Liver (tissue), 8 donors: ENCODE measurements at regions not wholly inside any gene's neighbourhood (a gene's known extent, or its start where the extent isn't known, plus 50 kb on each side); places are given as distances from the start of the nearest gene placed in this dataset.

Experiments used
- DNase-seq: peaks from one replicate; pipeline ENCODE4 v3.0.0-alpha.2; 2017; ENCODE audit warnings: low spot score
- H3K27ac ChIP-seq, 2 donors: one replicate each; pipeline ENCODE4 v1.7.0; 2013; ENCODE audit warnings: inconsistent platforms in 2 of 2, low read length in 2 of 2, control low read depth in 1 of 2, low read depth in 1 of 2, mild to moderate bottlenecking in 1 of 2
- H3K27me3 ChIP-seq, 4 donors: one replicate each; pipeline versions ENCODE4 v1.6.1 to v1.7.0; 2013; ENCODE audit warnings: low read length in 3 of 4, inconsistent platforms in 1 of 4, mild to moderate bottlenecking in 1 of 4, moderate library complexity in 1 of 4; ENCODE audit not compliant: control insufficient read depth in 4 of 4, insufficient read depth in 4 of 4
- H3K36me3 ChIP-seq, 4 donors: one replicate each; pipeline versions ENCODE4 v1.6.1 to v1.7.0; 2013; ENCODE audit warnings: low read length in 3 of 4, mild to moderate bottlenecking in 3 of 4, low read depth in 1 of 4, moderate library complexity in 1 of 4; ENCODE audit not compliant: control insufficient read depth in 4 of 4, insufficient read depth in 3 of 4
- H3K4me1 ChIP-seq, 4 donors: one replicate each; pipeline versions ENCODE4 v1.6.1 to v1.7.0; 2013; ENCODE audit warnings: low read length in 3 of 4, mild to moderate bottlenecking in 3 of 4, moderate library complexity in 1 of 4; ENCODE audit not compliant: control insufficient read depth in 4 of 4, insufficient read depth in 4 of 4
- H3K4me3 ChIP-seq, 3 donors: one replicate each; pipeline versions ENCODE4 v1.6.1 to v1.7.0; 2013; ENCODE audit warnings: low read length in 3 of 3, control low read depth in 1 of 3, low read depth in 1 of 3, mild to moderate bottlenecking in 1 of 3
- H3K9ac ChIP-seq, 2 donors: one replicate each; pipeline ENCODE4 v1.7.0; 2013; ENCODE audit warnings: low read length in 2 of 2, mild to moderate bottlenecking in 2 of 2, moderate library complexity in 2 of 2, control low read depth in 1 of 2, low read depth in 1 of 2
- H3K9me3 ChIP-seq, 4 donors: one replicate each; pipeline versions ENCODE4 v1.6.1 to v1.7.0; 2013; ENCODE audit warnings: low read length in 3 of 4; ENCODE audit not compliant: control insufficient read depth in 4 of 4
- CTCF ChIP-seq: fragments of 150-350 bp; IDR thresholded peaks from 2 replicates; pipeline ENCODE4 v1.5.1; 2017; ENCODE audit warnings: improper control_type of control experiment, low read depth, low read length; ENCODE audit not compliant: missing input control
- FOXA1 ChIP-seq: IDR thresholded peaks from 2 replicates; pipeline ENCODE4 v1.6.1; 2016; ENCODE audit warnings: antibody characterized with exemption
- FOXA2 ChIP-seq: IDR thresholded peaks from 2 replicates; pipeline ENCODE4 v1.6.1; 2016; ENCODE audit warnings: antibody characterized with exemption
- HNF4A ChIP-seq, 2 donors: conservative IDR thresholded peaks; 2 replicates each; pipeline ENCODE4 v1.6.1; 2016; ENCODE audit warnings: antibody characterized with exemption in 2 of 2, mild to moderate bottlenecking in 2 of 2
- HNF4G ChIP-seq: IDR thresholded peaks from 2 replicates; pipeline ENCODE4 v1.6.1; 2016; ENCODE audit warnings: antibody characterized with exemption
- NR2F2 ChIP-seq: IDR thresholded peaks from 2 replicates; pipeline ENCODE4 v1.6.1; 2016; ENCODE audit warnings: antibody characterized with exemption
- RAD21 ChIP-seq, 2 donors: IDR thresholded peaks; 2 replicates each; pipeline ENCODE4 v1.6.1; 2016; ENCODE audit warnings: antibody characterized with exemption in 2 of 2, mild to moderate bottlenecking in 2 of 2
- REST ChIP-seq: IDR thresholded peaks from 2 replicates; pipeline ENCODE4 v1.6.1; 2016; ENCODE audit warnings: antibody characterized with exemption, mild to moderate bottlenecking
- RXRA ChIP-seq, 2 donors: IDR thresholded peaks; 2 replicates each; pipeline ENCODE4 v1.6.1; 2017 to 2018; ENCODE audit warnings: antibody characterized with exemption in 2 of 2, mild to moderate bottlenecking in 1 of 2
- SP1 ChIP-seq: IDR thresholded peaks from 2 replicates; pipeline ENCODE4 v1.6.1; 2018; ENCODE audit warnings: antibody characterized with exemption, mild to moderate bottlenecking
- TAF1 ChIP-seq: conservative IDR thresholded peaks from 2 replicates; pipeline ENCODE4 v1.6.1; 2016; ENCODE audit warnings: antibody characterized with exemption, mild to moderate bottlenecking
- YY1 ChIP-seq: IDR thresholded peaks from 2 replicates; pipeline ENCODE4 v1.6.1; 2016; ENCODE audit warnings: antibody characterized with exemption, mild to moderate bottlenecking
- WGBS: extraction: QIAGEN DNeasy Blood & Tissue Kit; methylation state at CpG from one replicate; pipeline ENCODE4 v1.1.7; 2013; 5-methylcytosine and 5-hydroxymethylcytosine counted together
- TF ChIP-seq, protein P1 (sequence below): IDR thresholded peaks from 2 replicates; pipeline ENCODE4 v1.6.1; 2016; ENCODE audit warnings: antibody characterized with exemption
- TF ChIP-seq, protein P2 (sequence below): IDR thresholded peaks from 2 replicates; pipeline ENCODE4 v1.6.1; 2016; ENCODE audit warnings: antibody characterized with exemption
- TF ChIP-seq, protein P3 (sequence below): IDR thresholded peaks from 2 replicates; pipeline ENCODE4 v1.6.1; 2016; ENCODE audit warnings: antibody characterized with exemption
- donor health status: healthy.
- donor health status: healthy.
- donor health status: healthy.
- donor health status: healthy.
- donor health status: healthy.

GRCh38 chr3:29185706-29186105 is 95.2 kb upstream of the RBMS3 start:
- H3K9ac ChIP-seq: no peak overlapping the region
- H3K27ac ChIP-seq: no peak overlapping the region
- TF ChIP-seq FOXA1: no peak
- TF ChIP-seq YY1: no peak
- TF ChIP-seq, protein P1, sequence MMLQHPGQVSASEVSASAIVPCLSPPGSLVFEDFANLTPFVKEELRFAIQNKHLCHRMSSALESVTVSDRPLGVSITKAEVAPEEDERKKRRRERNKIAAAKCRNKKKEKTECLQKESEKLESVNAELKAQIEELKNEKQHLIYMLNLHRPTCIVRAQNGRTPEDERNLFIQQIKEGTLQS: no peak
- no peak for TF ChIP-seq TAF1
- TF ChIP-seq HNF4G: no peak
- H3K36me3 ChIP-seq: no peaks in the 10 kb centered on the region
- H3K9me3 ChIP-seq: no peaks in the 10 kb centered on the region
- H3K4me3 ChIP-seq: no peak overlapping the region
- H3K27me3 ChIP-seq: no peaks in the 10 kb centered on the region
- no peaks in the 10 kb centered on the region for H3K4me1 ChIP-seq
- 89% methylated on average over 1 of the region's 1 CpG for WGBS
- no peak for DNase-seq

DNA sequence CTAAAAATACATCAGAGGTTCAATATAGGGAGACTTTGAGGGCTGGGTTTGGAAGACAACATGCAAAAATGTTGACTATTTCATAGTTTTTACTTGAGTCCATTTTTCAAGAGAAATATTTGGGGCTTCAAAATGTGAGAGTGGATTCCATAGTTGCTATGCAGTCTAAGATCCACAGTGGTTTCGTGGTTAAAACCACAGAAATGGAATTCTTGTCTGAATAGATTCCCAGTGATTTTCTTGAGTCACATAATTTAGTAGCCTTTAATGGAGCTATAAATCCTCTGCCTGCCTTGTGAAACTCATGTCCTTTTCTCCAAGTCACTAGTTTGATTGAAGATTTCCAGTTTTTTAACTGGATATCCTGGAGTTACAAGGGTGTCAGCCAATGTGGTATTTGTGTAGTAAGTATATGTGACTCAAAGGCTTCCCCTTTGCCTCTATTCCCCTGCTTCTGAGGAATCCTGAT is 94.7 kb upstream of the RBMS3 start:
- TF ChIP-seq CTCF (no peak), HNF4A (conservative IDR thresholded peaks at IDR 0.05) (no peak), SP1 (no peak), REST (no peak), TAF1 (no peak), YY1 (no peak), FOXA2 (no peak), FOXA1 (no peak), HNF4G (no peak), RAD21 (IDR thresholded peaks at IDR 0.05) (no peak), NR2F2 (no peak), RXRA (IDR thresholded peaks at IDR 0.05) (no peak)
- TF ChIP-seq, protein P2, sequence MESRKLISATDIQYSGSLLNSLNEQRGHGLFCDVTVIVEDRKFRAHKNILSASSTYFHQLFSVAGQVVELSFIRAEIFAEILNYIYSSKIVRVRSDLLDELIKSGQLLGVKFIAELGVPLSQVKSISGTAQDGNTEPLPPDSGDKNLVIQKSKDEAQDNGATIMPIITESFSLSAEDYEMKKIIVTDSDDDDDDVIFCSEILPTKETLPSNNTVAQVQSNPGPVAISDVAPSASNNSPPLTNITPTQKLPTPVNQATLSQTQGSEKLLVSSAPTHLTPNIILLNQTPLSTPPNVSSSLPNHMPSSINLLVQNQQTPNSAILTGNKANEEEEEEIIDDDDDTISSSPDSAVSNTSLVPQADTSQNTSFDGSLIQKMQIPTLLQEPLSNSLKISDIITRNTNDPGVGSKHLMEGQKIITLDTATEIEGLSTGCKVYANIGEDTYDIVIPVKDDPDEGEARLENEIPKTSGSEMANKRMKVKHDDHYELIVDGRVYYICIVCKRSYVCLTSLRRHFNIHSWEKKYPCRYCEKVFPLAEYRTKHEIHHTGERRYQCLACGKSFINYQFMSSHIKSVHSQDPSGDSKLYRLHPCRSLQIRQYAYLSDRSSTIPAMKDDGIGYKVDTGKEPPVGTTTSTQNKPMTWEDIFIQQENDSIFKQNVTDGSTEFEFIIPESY: no peak
- TF ChIP-seq, protein P1: no peak
- TF ChIP-seq, protein P3, sequence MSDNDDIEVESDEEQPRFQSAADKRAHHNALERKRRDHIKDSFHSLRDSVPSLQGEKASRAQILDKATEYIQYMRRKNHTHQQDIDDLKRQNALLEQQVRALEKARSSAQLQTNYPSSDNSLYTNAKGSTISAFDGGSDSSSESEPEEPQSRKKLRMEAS: no peak
- H3K36me3 ChIP-seq: no peaks in the 10 kb centered on the region
- no peak overlapping the region for H3K4me3 ChIP-seq
- no peaks in the 10 kb centered on the region for H3K27me3 ChIP-seq
- DNase-seq: no peak
- 88% methylated on average over 1 of the region's 1 CpG for WGBS
- H3K27ac ChIP-seq: no peak overlapping the region
- H3K9ac ChIP-seq: no peak overlapping the region
- no peaks in the 10 kb centered on the region for H3K9me3 ChIP-seq
- no peaks in the 10 kb centered on the region for H3K4me1 ChIP-seq
